GM18517 (cell line): ENCODE measurements at regions not wholly inside any gene's neighbourhood (a gene's known extent, or its start where the extent isn't known, plus 50 kb on each side); places are given as distances from the start of the nearest gene placed in this dataset.

ENCODE experiments used
- ATAC-seq: cut with Tn5 transposase; IDR thresholded peaks from one replicate; pipeline ENCODE4 v1.9.1; 2021; ENCODE audit warnings: mild to moderate bottlenecking, moderate library complexity; ENCODE audit not compliant: unreplicated experiment

- ATAC-seq: no peak
These were observed 68.3 kb upstream of the EDN1 start for GRCh38 chr6:12221856-12222255.

- ATAC-seq: no peak
These were observed 67.5 kb upstream of the EDN1 start for GRCh38 chr6:12222405-12223366.

- no peak for ATAC-seq
These were observed 66.8 kb upstream of the EDN1 start for GRCh38 chr6:12223383-12223782.

- no peak for ATAC-seq
These were observed 65.9 kb upstream of the EDN1 start for GRCh38 chr6:12224251-12224650.

GRCh38 chr6:12228447-12229146 lies 61.6 kb upstream of the EDN1 start:
- no peak for ATAC-seq

GRCh38 chr6:12229332-12229731 lies 60.8 kb upstream of the EDN1 start:
- ATAC-seq: no peak

GRCh38 chr6:12230523-12230922 lies 59.6 kb upstream of the EDN1 start:
- ATAC-seq: no peak

- ATAC-seq: peak; percentile 70
These were observed 57.8 kb upstream of the EDN1 start for GRCh38 chr6:12232339-12232738.

- ATAC-seq: peak; percentile 6
These were observed 57.3 kb upstream of the EDN1 start for GRCh38 chr6:12232821-12233220.

GRCh38 chr6:12233693-12234571 lies 56.2 kb upstream of the EDN1 start:
- ATAC-seq: peak; percentile 53

GRCh38 chr6:12235341-12235740 lies 54.8 kb upstream of the EDN1 start:
- ATAC-seq: no peak

- no peak for ATAC-seq
These were observed 51.9 kb upstream of the EDN1 start for GRCh38 chr6:12238219-12238618.
